Astrocyte (in vitro differentiated cells and primary cell): ENCODE measurements at regions not wholly inside any gene's neighbourhood (a gene's known extent, or its start where the extent isn't known, plus 50 kb on each side); places are given as distances from the start of the nearest gene placed in this dataset.

ENCODE experiments used
- DNase-seq: peaks from one replicate; pipeline ENCODE4 v3.0.0-alpha.2; 2010; ENCODE audit warnings: low read depth
- FAIRE-seq: peaks from 2 replicates; lab custom pipeline; 2011; peaks lifted over from hg19 to GRCh38; lab: Jason Lieb, UNC
- H2AFZ ChIP-seq: 2 replicates; pipeline ENCODE4 v1.6.0; 2012; ENCODE audit warnings: low read depth, low read length, inconsistent platforms
- H3K27ac ChIP-seq: 2 replicates; pipeline ENCODE4 v1.5.1; 2011; ENCODE audit warnings: low read depth, low read length, inconsistent platforms
- H3K27me3 ChIP-seq: 2 replicates; pipeline ENCODE4 v1.6.0; 2011; ENCODE audit warnings: low read length, inconsistent platforms; ENCODE audit not compliant: insufficient read depth
- H3K36me3 ChIP-seq: 2 replicates; pipeline ENCODE4 v1.5.1; 2011; ENCODE audit warnings: low read length, inconsistent platforms; ENCODE audit not compliant: insufficient read depth
- H3K4me1 ChIP-seq: 2 replicates; pipeline ENCODE4 v1.5.1; 2011; ENCODE audit warnings: low read length, inconsistent platforms; ENCODE audit not compliant: insufficient read depth
- H3K4me2 ChIP-seq: 2 replicates; pipeline ENCODE4 v1.6.0; 2012; ENCODE audit warnings: low read length, inconsistent platforms
- H3K4me3 ChIP-seq: 2 replicates; pipeline ENCODE4 v1.5.1; 2011; ENCODE audit warnings: low read depth, mild to moderate bottlenecking, low read length, inconsistent platforms; ENCODE audit not compliant: insufficient read depth
- H3K79me2 ChIP-seq: 2 replicates; pipeline ENCODE4 v1.6.0; 2012; ENCODE audit warnings: mild to moderate bottlenecking, low read length, inconsistent platforms; ENCODE audit not compliant: insufficient read depth
- H3K9ac ChIP-seq: 2 replicates; pipeline ENCODE4 v1.6.0; 2012; ENCODE audit warnings: mild to moderate bottlenecking, low read length, inconsistent platforms
- H3K9me3 ChIP-seq: 2 replicates; pipeline ENCODE4 v1.5.1; 2012; ENCODE audit warnings: low read depth, mild to moderate bottlenecking, low read length, inconsistent platforms; ENCODE audit not compliant: insufficient read depth
- H4K20me1 ChIP-seq: 2 replicates; pipeline ENCODE4 v1.6.0; 2012; ENCODE audit warnings: low read length, inconsistent platforms; ENCODE audit not compliant: insufficient read depth
- H3K27ac Mint-ChIP-seq: one replicate; pipeline ENCODE4 v1.8.0; 2021; ENCODE audit warnings: mild to moderate bottlenecking, mixed read lengths; ENCODE audit not compliant: unreplicated experiment
- H3K27me3 Mint-ChIP-seq: one replicate; pipeline ENCODE4 v1.8.0; 2021; ENCODE audit warnings: low read depth, mixed read lengths; ENCODE audit not compliant: unreplicated experiment
- H3K36me3 Mint-ChIP-seq: one replicate; pipeline ENCODE4 v1.8.0; 2021; ENCODE audit warnings: low read depth, mixed read lengths; ENCODE audit not compliant: unreplicated experiment
- H3K4me1 Mint-ChIP-seq: one replicate; pipeline ENCODE4 v1.8.0; 2021; ENCODE audit warnings: low read depth, mixed read lengths; ENCODE audit not compliant: unreplicated experiment
- H3K4me3 Mint-ChIP-seq: one replicate; pipeline ENCODE4 v1.8.0; 2021; ENCODE audit warnings: mild to moderate bottlenecking, moderate library complexity, mixed read lengths; ENCODE audit not compliant: unreplicated experiment
- H3K9me3 Mint-ChIP-seq: one replicate; pipeline ENCODE4 v1.8.0; 2021; ENCODE audit warnings: mild to moderate bottlenecking, mixed read lengths; ENCODE audit not compliant: unreplicated experiment
- EZH2 ChIP-seq: IDR thresholded peaks from 2 replicates; pipeline ENCODE4 v1.6.1; 2012; ENCODE audit warnings: mild to moderate bottlenecking, low read length, inconsistent platforms; ENCODE audit not compliant: insufficient read depth
- TF ChIP-seq, protein P1 (sequence below): IDR thresholded peaks from 2 replicates; pipeline ENCODE4 v1.5.1; 2011; ENCODE audit warnings: low read depth, mild to moderate bottlenecking, inconsistent platforms, low read length, moderate library complexity; ENCODE audit not compliant: insufficient read depth

DNA sequence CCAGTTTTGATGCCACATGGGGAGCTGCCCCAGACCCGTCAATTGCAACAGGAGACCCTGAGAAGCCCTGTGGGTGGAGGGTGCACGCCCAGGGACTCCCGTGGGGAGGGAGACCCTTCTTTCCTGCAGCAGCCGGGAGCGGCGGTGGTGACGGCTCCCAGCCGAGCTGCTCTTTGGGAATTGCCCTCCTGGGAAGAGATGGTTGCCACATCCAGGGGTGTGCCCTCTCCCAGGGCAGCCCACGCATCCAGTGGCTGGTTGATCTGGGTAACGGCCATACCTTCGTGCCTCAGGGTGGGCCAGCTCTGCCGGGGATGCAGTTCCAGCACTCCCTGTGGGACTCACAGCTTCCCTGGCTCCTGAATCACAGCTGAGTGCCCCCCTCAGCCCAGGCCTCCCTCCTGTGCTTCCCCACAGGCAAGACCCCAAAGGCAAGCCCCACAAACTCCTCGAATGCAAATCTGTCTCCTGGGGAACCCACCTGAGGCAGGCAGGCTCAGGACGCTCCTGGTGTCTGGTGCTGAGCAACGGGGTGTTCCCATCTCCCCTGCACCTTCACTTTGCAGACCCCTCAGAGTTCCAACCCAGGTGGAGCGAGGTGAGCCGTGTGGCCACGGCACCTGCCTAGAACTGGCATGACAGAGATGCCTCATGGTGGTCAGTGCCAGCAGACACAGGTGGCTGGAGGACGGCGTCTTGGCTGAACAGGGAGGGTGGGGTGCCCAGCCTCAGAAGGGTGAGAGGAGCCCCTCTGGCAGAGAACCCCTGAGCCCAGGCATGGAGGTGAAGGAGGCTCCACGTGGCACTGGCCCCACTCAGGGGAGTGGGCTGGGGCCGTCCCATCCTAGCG, 1027.4 kb downstream of the BRD1 start:
- no peak for TF ChIP-seq EZH2
- TF ChIP-seq, protein P1, sequence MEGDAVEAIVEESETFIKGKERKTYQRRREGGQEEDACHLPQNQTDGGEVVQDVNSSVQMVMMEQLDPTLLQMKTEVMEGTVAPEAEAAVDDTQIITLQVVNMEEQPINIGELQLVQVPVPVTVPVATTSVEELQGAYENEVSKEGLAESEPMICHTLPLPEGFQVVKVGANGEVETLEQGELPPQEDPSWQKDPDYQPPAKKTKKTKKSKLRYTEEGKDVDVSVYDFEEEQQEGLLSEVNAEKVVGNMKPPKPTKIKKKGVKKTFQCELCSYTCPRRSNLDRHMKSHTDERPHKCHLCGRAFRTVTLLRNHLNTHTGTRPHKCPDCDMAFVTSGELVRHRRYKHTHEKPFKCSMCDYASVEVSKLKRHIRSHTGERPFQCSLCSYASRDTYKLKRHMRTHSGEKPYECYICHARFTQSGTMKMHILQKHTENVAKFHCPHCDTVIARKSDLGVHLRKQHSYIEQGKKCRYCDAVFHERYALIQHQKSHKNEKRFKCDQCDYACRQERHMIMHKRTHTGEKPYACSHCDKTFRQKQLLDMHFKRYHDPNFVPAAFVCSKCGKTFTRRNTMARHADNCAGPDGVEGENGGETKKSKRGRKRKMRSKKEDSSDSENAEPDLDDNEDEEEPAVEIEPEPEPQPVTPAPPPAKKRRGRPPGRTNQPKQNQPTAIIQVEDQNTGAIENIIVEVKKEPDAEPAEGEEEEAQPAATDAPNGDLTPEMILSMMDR: no peak
- Histone ChIP-seq H3K9ac (no peak overlapping the region), H3K4me1 (no peaks in the 10 kb centered on the region), H3K4me3 (no peak overlapping the region), H3K79me2 (no peaks in the 10 kb centered on the region), H3K27ac (no peak overlapping the region), H3K4me2 (no peak overlapping the region), H3K27me3 (no peaks in the 10 kb centered on the region), H3K9me3 (peaks cover 4% of the 10 kb centered on the region), H3K36me3 (no peaks in the 10 kb centered on the region), H2AFZ (no peak overlapping the region), H4K20me1 (no peaks in the 10 kb centered on the region)
- H3K27ac Mint-ChIP-seq: no peak overlapping the region
- peaks cover 12% of the 10 kb centered on the region for H3K27me3 Mint-ChIP-seq
- FAIRE-seq (no peak), DNase-seq (no peak)
- H3K9me3 Mint-ChIP-seq: no peaks in the 10 kb centered on the region
- H3K4me1 Mint-ChIP-seq: peaks cover 15% of the 10 kb centered on the region
- H3K4me3 Mint-ChIP-seq: no peak overlapping the region
- H3K36me3 Mint-ChIP-seq: no peaks in the 10 kb centered on the region

DNA sequence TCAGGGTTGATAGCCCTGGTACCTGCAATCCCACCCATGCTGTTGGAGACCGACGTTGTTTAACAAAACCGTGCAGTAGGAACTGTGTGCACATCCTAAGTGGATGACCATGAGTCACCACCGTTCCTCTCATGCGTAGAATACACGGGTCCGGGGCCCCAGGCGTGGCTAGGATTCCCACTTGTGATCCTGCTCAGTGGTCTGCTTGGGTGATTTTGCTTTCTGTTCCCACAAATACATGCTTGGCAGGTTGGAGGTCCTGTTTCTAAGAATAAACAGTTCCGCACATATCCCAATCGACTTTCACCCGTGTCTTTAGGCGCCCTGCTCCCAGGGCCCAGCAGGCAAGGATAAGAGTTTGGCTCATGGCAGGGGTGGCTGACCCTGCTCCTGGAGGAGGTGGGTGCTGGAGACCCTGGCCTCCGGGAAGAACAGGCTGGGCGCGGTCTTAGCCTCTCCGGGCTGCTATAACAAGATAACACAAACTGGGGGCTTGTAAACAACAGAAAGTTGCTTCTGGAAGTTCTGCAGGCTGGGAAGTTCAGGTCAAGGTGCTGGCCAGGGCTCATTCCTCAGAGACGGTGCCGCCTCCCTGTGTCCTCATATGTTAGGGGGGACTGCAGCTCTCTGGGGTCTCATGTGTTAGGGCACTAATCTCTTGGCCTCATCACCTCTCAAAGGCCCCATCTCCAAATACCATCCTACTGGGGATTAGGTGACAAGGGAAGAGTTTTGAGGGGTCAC, 1028.3 kb downstream of the BRD1 start:
- Mint-ChIP-seq H3K4me1 (peaks cover 15% of the 10 kb centered on the region), H3K36me3 (no peaks in the 10 kb centered on the region), H3K27ac (no peak overlapping the region), H3K27me3 (peaks cover 11% of the 10 kb centered on the region), H3K4me3 (no peak overlapping the region), H3K9me3 (peaks cover 1% of the 10 kb centered on the region)
- TF ChIP-seq EZH2: no peak
- TF ChIP-seq, protein P1: no peak
- Histone ChIP-seq H2AFZ (no peak overlapping the region), H3K4me1 (no peaks in the 10 kb centered on the region), H3K4me2 (no peak overlapping the region), H4K20me1 (no peaks in the 10 kb centered on the region), H3K9me3 (peaks cover 4% of the 10 kb centered on the region), H3K4me3 (no peak overlapping the region), H3K27me3 (no peaks in the 10 kb centered on the region), H3K36me3 (no peaks in the 10 kb centered on the region), H3K9ac (no peak overlapping the region), H3K27ac (no peak overlapping the region), H3K79me2 (no peaks in the 10 kb centered on the region)
- no peak for DNase-seq
- FAIRE-seq: no peak
